Activated T-helper 1 cell treated with anti-CD3 and anti-CD28 coated beads, Interleukin-2, amount 50 U/mL, for 16 hours (primary cell): ENCODE measurements at regions not wholly inside any gene's neighbourhood (a gene's known extent, or its start where the extent isn't known, plus 50 kb on each side); places are given as distances from the start of the nearest gene placed in this dataset.
"Not testable (repeated sequence)": the region's sequence is repeated elsewhere in the genome, so short reads cannot be mapped to it uniquely, and the experiment has no call there.

Experiments
- DNase-seq, 2 donors: peaks; one replicate each; pipeline ENCODE4 v3.0.0-alpha.2; 2020; ENCODE audit warnings: low read depth in 1 of 2, low spot score in 1 of 2

GRCh38 chr20:1825938-1826445 lies 69.2 kb upstream of the SIRPA start:
- DNase-seq = no peak

- DNase-seq = no peak
Measured at GRCh38 chr20:1825507-1825906, 69.7 kb upstream of the SIRPA start.

- no peak for DNase-seq
Measured at GRCh38 chr20:1824834-1825233, 70.4 kb upstream of the SIRPA start.

- no peak for DNase-seq
Measured at GRCh38 chr20:1824181-1824580, 71.0 kb upstream of the SIRPA start.

- no peak for DNase-seq
Measured at GRCh38 chr20:1823450-1823844, 71.8 kb upstream of the SIRPA start.

- no peak for DNase-seq
Measured at GRCh38 chr20:1822564-1823449, 72.4 kb upstream of the SIRPA start.

- no peak for DNase-seq
Measured at GRCh38 chr20:1820138-1821079, 74.8 kb upstream of the SIRPA start.

- no peak for DNase-seq
Measured at GRCh38 chr20:1819311-1820137, 75.7 kb upstream of the SIRPA start.

- no peak for DNase-seq
Measured at GRCh38 chr20:1818895-1819294, 76.3 kb upstream of the SIRPA start.

GRCh38 chr20:1818247-1818840 lies 76.9 kb upstream of the SIRPA start:
- no peak for DNase-seq

GRCh38 chr20:1817577-1818211 lies 77.5 kb upstream of the SIRPA start:
- DNase-seq = no peak

GRCh38 chr20:1816384-1817381 lies 78.5 kb upstream of the SIRPA start:
- no peak for DNase-seq

GRCh38 chr20:1815502-1816085 lies 79.6 kb upstream of the SIRPA start:
- no peak for DNase-seq

- not testable (repeated sequence) for DNase-seq
Measured at GRCh38 chr20:1814861-1815260, 80.3 kb upstream of the SIRPA start.

- DNase-seq = no peak
Measured at GRCh38 chr20:1813674-1814635, 81.3 kb upstream of the SIRPA start.

GRCh38 chr20:1813101-1813529 lies 82.1 kb upstream of the SIRPA start:
- DNase-seq = no peak
